Naive thymus-derived CD8-positive, alpha-beta T cell (primary cell): ENCODE measurements at regions not wholly inside any gene's neighbourhood (a gene's known extent, or its start where the extent isn't known, plus 50 kb on each side); places are given as distances from the start of the nearest gene placed in this dataset.
"Not testable (repeated sequence)": the region's sequence is repeated elsewhere in the genome, so short reads cannot be mapped to it uniquely, and the experiment has no call there.

Experiments used
- ATAC-seq, 2 donors: fragments of 150-1000 bp; cut with Tn5 transposase in 1 of 2; sonication (Bioruptor Pico), chemical (Tn5 transposase) in 1 of 2; 1 replicate in 1 of 2; 2 replicates in 1 of 2; pipeline ENCODE4 v1.10.0; 2021; ENCODE audit warnings: mild to moderate bottlenecking in 2 of 2, moderate library complexity in 2 of 2
- POLR2A ChIA-PET: fragments of 350-600 bp; sonication (Branson Sonifier 250); formaldehyde crosslinking; loops from one replicate; lab custom pipeline; 2021; ENCODE audit warnings: antibody characterized with exemption; lab: Charles Lee
- DNase-seq, 10 donors: peaks; one replicate each; pipeline versions ENCODE4 v3.0.0 to v3.0.0-alpha.2; 2020 to 2022
- H3K27ac Mint-ChIP-seq, 10 donors: one replicate each; pipeline ENCODE4 v1.8.0; 2020 to 2022; ENCODE audit warnings: mild to moderate bottlenecking in 10 of 10, mixed read lengths in 10 of 10, moderate library complexity in 4 of 10, inconsistent platforms in 1 of 10
- H3K27me3 Mint-ChIP-seq, 5 donors: one replicate each; pipeline ENCODE4 v1.8.0; 2021 to 2022; ENCODE audit warnings: mixed read lengths in 5 of 5
- H3K36me3 Mint-ChIP-seq, 3 donors: one replicate each; pipeline ENCODE4 v1.8.0; 2020 to 2022; ENCODE audit warnings: mixed read lengths in 3 of 3, mild to moderate bottlenecking in 2 of 3, inconsistent platforms in 1 of 3
- H3K4me1 Mint-ChIP-seq, 4 donors: one replicate each; pipeline ENCODE4 v1.8.0; 2021 to 2022; ENCODE audit warnings: mixed read lengths in 4 of 4
- H3K4me3 Mint-ChIP-seq, 10 donors: one replicate each; pipeline ENCODE4 v1.8.0; 2020 to 2022; ENCODE audit warnings: mild to moderate bottlenecking in 10 of 10, mixed read lengths in 10 of 10, moderate library complexity in 6 of 10, inconsistent platforms in 1 of 10
- H3K9me3 Mint-ChIP-seq, 9 donors: one replicate each; pipeline ENCODE4 v1.8.0; 2020 to 2022; ENCODE audit warnings: mixed read lengths in 9 of 9, mild to moderate bottlenecking in 3 of 9, inconsistent platforms in 1 of 9, moderate library complexity in 1 of 9

GRCh38 chr6:155646443-155646842 is 190.8 kb upstream of the NOX3 start:
- DNase-seq (no peak), ATAC-seq (no peak)
- Mint-ChIP-seq H3K36me3 (peaks cover 0 to 6% (median 5%) of the 10 kb centered on the region in 3 donors), H3K27me3 (peaks cover 0 to 1% (median 0%) of the 10 kb centered on the region in 5 donors), H3K4me3 (no peak overlapping the region), H3K27ac (no peak overlapping the region), H3K4me1 (peaks cover 2 to 10% (median 6%) of the 10 kb centered on the region in 4 donors), H3K9me3 (peaks cover 0 to 19% (median 6%) of the 10 kb centered on the region in 9 donors)
- POLR2A ChIA-PET: no interaction called here

- POLR2A ChIA-PET: no interaction called here
- no peak for DNase-seq
- H3K36me3 Mint-ChIP-seq: peaks cover 0 to 6% (median 5%) of the 10 kb centered on the region in 3 donors
- peaks cover 0 to 27% (median 8%) of the 10 kb centered on the region in 9 donors for H3K9me3 Mint-ChIP-seq
- H3K27ac Mint-ChIP-seq: no peak overlapping the region
- ATAC-seq: no peak
- H3K27me3 Mint-ChIP-seq: peaks cover 0 to 1% (median 0%) of the 10 kb centered on the region in 5 donors
- peaks cover 2 to 10% (median 6%) of the 10 kb centered on the region in 4 donors for H3K4me1 Mint-ChIP-seq
- no peak overlapping the region for H3K4me3 Mint-ChIP-seq
Observed at GRCh38 chr6:155645325-155645724, 189.7 kb upstream of the NOX3 start.

GRCh38 chr6:155641603-155642002 is 186.0 kb upstream of the NOX3 start:
- peaks cover 0 to 1% (median 0%) of the 10 kb centered on the region in 5 donors for H3K27me3 Mint-ChIP-seq
- peaks cover 0 to 27% (median 8%) of the 10 kb centered on the region in 9 donors for H3K9me3 Mint-ChIP-seq
- no peaks in the 10 kb centered on the region for H3K4me1 Mint-ChIP-seq
- ATAC-seq: no peak
- no peak overlapping the region for H3K27ac Mint-ChIP-seq
- no peak for DNase-seq
- H3K36me3 Mint-ChIP-seq: peaks cover 0 to 6% (median 5%) of the 10 kb centered on the region in 3 donors
- no peak overlapping the region for H3K4me3 Mint-ChIP-seq
- POLR2A ChIA-PET: no interaction called here

- POLR2A ChIA-PET: no interaction called here
- no peak overlapping the region for H3K27ac Mint-ChIP-seq
- ATAC-seq: no peak
- H3K36me3 Mint-ChIP-seq: peaks cover 0 to 6% (median 3%) of the 10 kb centered on the region in 3 donors
- peaks cover 0 to 26% (median 8%) of the 10 kb centered on the region in 9 donors for H3K9me3 Mint-ChIP-seq
- H3K4me1 Mint-ChIP-seq: no peaks in the 10 kb centered on the region
- DNase-seq: no peak
- no peak overlapping the region for H3K4me3 Mint-ChIP-seq
- peaks cover 0 to 3% (median 0%) of the 10 kb centered on the region in 5 donors for H3K27me3 Mint-ChIP-seq
Observed at GRCh38 chr6:155638200-155638599, 182.6 kb upstream of the NOX3 start.

GRCh38 chr6:155635416-155635815 is 179.8 kb upstream of the NOX3 start:
- ATAC-seq: no peak
- Mint-ChIP-seq H3K9me3 (peaks cover 0 to 10% (median 0%) of the 10 kb centered on the region in 9 donors), H3K4me1 (no peaks in the 10 kb centered on the region), H3K36me3 (no peaks in the 10 kb centered on the region), H3K27me3 (peaks cover 0 to 7% (median 0%) of the 10 kb centered on the region in 5 donors), H3K27ac (no peak overlapping the region), H3K4me3 (no peak overlapping the region)
- no peak for DNase-seq
- POLR2A ChIA-PET: no interaction called here

GRCh38 chr6:155630085-155630484 is 174.4 kb upstream of the NOX3 start:
- Mint-ChIP-seq H3K4me1 (no peaks in the 10 kb centered on the region), H3K27ac (no peak overlapping the region), H3K9me3 (peaks cover 0 to 16% (median 0%) of the 10 kb centered on the region in 9 donors), H3K27me3 (peaks cover 0 to 12% (median 0%) of the 10 kb centered on the region in 5 donors), H3K4me3 (no peak overlapping the region), H3K36me3 (no peaks in the 10 kb centered on the region)
- POLR2A ChIA-PET: no interaction called here
- ATAC-seq (no peak), DNase-seq (no peak)

GRCh38 chr6:155629652-155630051 is 174.0 kb upstream of the NOX3 start:
- no peak overlapping the region for H3K27ac Mint-ChIP-seq
- POLR2A ChIA-PET: no interaction called here
- H3K9me3 Mint-ChIP-seq: peaks cover 0 to 16% (median 0%) of the 10 kb centered on the region in 9 donors
- no peaks in the 10 kb centered on the region for H3K36me3 Mint-ChIP-seq
- no peak overlapping the region for H3K4me3 Mint-ChIP-seq
- ATAC-seq: no peak
- peaks cover 0 to 12% (median 0%) of the 10 kb centered on the region in 5 donors for H3K27me3 Mint-ChIP-seq
- H3K4me1 Mint-ChIP-seq: no peaks in the 10 kb centered on the region
- no peak for DNase-seq

- DNase-seq: no peak
- peaks cover 0 to 12% (median 0%) of the 10 kb centered on the region in 5 donors for H3K27me3 Mint-ChIP-seq
- ATAC-seq: no peak
- POLR2A ChIA-PET: no interaction called here
- no peaks in the 10 kb centered on the region for H3K36me3 Mint-ChIP-seq
- H3K4me3 Mint-ChIP-seq: no peak overlapping the region
- H3K27ac Mint-ChIP-seq: no peak overlapping the region
- H3K9me3 Mint-ChIP-seq: peaks cover 0 to 16% (median 0%) of the 10 kb centered on the region in 9 donors
- H3K4me1 Mint-ChIP-seq: no peaks in the 10 kb centered on the region
Observed at GRCh38 chr6:155628306-155628705, 172.7 kb upstream of the NOX3 start.

GRCh38 chr6:155627722-155628212 is 172.1 kb upstream of the NOX3 start:
- Mint-ChIP-seq H3K27me3 (peaks cover 0 to 12% (median 0%) of the 10 kb centered on the region in 5 donors), H3K9me3 (peaks cover 0 to 16% (median 0%) of the 10 kb centered on the region in 9 donors)
- H3K27ac Mint-ChIP-seq, POLR2A ChIA-PET, H3K4me1 Mint-ChIP-seq, H3K36me3 Mint-ChIP-seq, DNase-seq, ATAC-seq, H3K4me3 Mint-ChIP-seq: not testable (repeated sequence)

GRCh38 chr6:155623450-155624178 is 168.0 kb upstream of the NOX3 start:
- ATAC-seq: no peak
- no peaks in the 10 kb centered on the region for H3K4me1 Mint-ChIP-seq
- DNase-seq: no peak
- H3K36me3 Mint-ChIP-seq: no peaks in the 10 kb centered on the region
- H3K9me3 Mint-ChIP-seq: no peaks in the 10 kb centered on the region
- H3K4me3 Mint-ChIP-seq: no peak overlapping the region
- H3K27me3 Mint-ChIP-seq: no peaks in the 10 kb centered on the region
- H3K27ac Mint-ChIP-seq: no peak overlapping the region
- POLR2A ChIA-PET: no interaction called here

GRCh38 chr6:155614606-155615005 is 159.0 kb upstream of the NOX3 start:
- H3K4me1 Mint-ChIP-seq: no peaks in the 10 kb centered on the region
- no peak for DNase-seq
- POLR2A ChIA-PET: no interaction called here
- H3K27ac Mint-ChIP-seq: no peak overlapping the region
- ATAC-seq: no peak
- H3K36me3 Mint-ChIP-seq: peaks cover 0 to 19% (median 3%) of the 10 kb centered on the region in 3 donors
- H3K4me3 Mint-ChIP-seq: no peak overlapping the region
- peaks cover 8 to 52% (median 18%) of the 10 kb centered on the region in 9 donors for H3K9me3 Mint-ChIP-seq
- H3K27me3 Mint-ChIP-seq: peaks cover 0 to 3% (median 0%) of the 10 kb centered on the region in 5 donors

- H3K4me3 Mint-ChIP-seq: no peak overlapping the region
- peaks cover 0 to 19% (median 3%) of the 10 kb centered on the region in 3 donors for H3K36me3 Mint-ChIP-seq
- ATAC-seq (no peak), DNase-seq (no peak)
- peaks cover 0 to 7% (median 0%) of the 10 kb centered on the region in 5 donors for H3K27me3 Mint-ChIP-seq
- POLR2A ChIA-PET: no interaction called here
- peaks cover 8 to 52% (median 18%) of the 10 kb centered on the region in 9 donors for H3K9me3 Mint-ChIP-seq
- no peaks in the 10 kb centered on the region for H3K4me1 Mint-ChIP-seq
- H3K27ac Mint-ChIP-seq: no peak overlapping the region
Observed at GRCh38 chr6:155611742-155612141, 156.1 kb upstream of the NOX3 start.

- Mint-ChIP-seq H3K9me3 (peaks cover 0 to 3% (median 0%) of the 10 kb centered on the region in 9 donors), H3K36me3 (peaks cover 0 to 2% (median 0%) of the 10 kb centered on the region in 3 donors), H3K27me3 (peaks cover 0 to 4% (median 1%) of the 10 kb centered on the region in 5 donors), H3K27ac (no peak overlapping the region), H3K4me1 (no peaks in the 10 kb centered on the region), H3K4me3 (no peak overlapping the region)
- no peak for ATAC-seq
- POLR2A ChIA-PET: no interaction called here
- no peak for DNase-seq
Observed at GRCh38 chr6:155604991-155605390, 149.4 kb upstream of the NOX3 start.
